ENCODE measurements at regions not wholly inside any gene's neighbourhood (a gene's known extent, or its start where the extent isn't known, plus 50 kb on each side); places are given as distances from the start of the nearest gene placed in this dataset.

- Histone ChIP-seq H4K91ac (ENCODE audit: insufficient read length, low read depth, low read length) (no peak overlapping the region), H2AK5ac (ENCODE audit: insufficient read length, low read length) (no peak overlapping the region)
- peaks cover 4 to 5% of the 10 kb centered on the region in 2 experiments; a peak in 2 of 4 replicates for H3K4me1 Mint-ChIP-seq
Observed at GRCh38 chr3:163813935-163814334, 1264.4 kb downstream of the SI start.

More at GRCh38 chr3:163813935-163814334, 1264.4 kb downstream of the SI start:
- Mint-ChIP-seq H3K9me3 (peaks cover 0 to 3% of the 10 kb centered on the region in 2 experiments; a peak in 1 of 5 replicates), H3K4me3 (no peak overlapping the region), H3K27me3 (ENCODE audit: low read depth) (no peaks in the 10 kb centered on the region), H3K27ac (no peak overlapping the region), H3K36me3 (ENCODE audit: insufficient read depth in 1 of 3, low read depth in 3 of 3) (peaks cover 0 to 3% (median 0%) of the 10 kb centered on the region in 3 experiments; a peak in 2 of 7 replicates)
- Histone ChIP-seq H3K27ac (ENCODE audit: insufficient read length, low read depth, low read length) (no peak overlapping the region), H3K14ac (ENCODE audit: insufficient read depth, low read length) (no peak overlapping the region), H3K9me3 (ENCODE audit: control insufficient read depth, low read depth, low read length) (no peaks in the 10 kb centered on the region), H3K4me2 (ENCODE audit: insufficient read depth, insufficient read length, low read length) (no peak overlapping the region), H3K79me2 (ENCODE audit: insufficient read depth, low read length) (no peaks in the 10 kb centered on the region), H3K9ac (ENCODE audit: extremely low read depth, insufficient read length, low read length) (no peak overlapping the region), H3K79me1 (ENCODE audit: insufficient read depth, low read depth, low read length, poor library complexity, severe bottlenecking) (no peaks in the 10 kb centered on the region), H4K5ac (ENCODE audit: insufficient read length, low read depth, low read length) (no peak overlapping the region), H3K4me1 (ENCODE audit: insufficient read depth, low read length) (no peaks in the 10 kb centered on the region), H4K8ac (replicated peaks; ENCODE audit: insufficient read length, low read depth, low read length) (no peak overlapping the region), H3K23ac (ENCODE audit: insufficient read length, low read depth, low read length) (no peak overlapping the region), H3K56ac (ENCODE audit: insufficient read length, low read depth, low read length) (no peak overlapping the region), H3K27me3 (ENCODE audit: insufficient read depth, low read length) (no peaks in the 10 kb centered on the region), H3T11ph (ENCODE audit: low read length) (no peak overlapping the region), H2BK5ac (ENCODE audit: insufficient read length, low read length) (no peak overlapping the region), H2BK12ac (ENCODE audit: insufficient read length, low read depth, low read length) (no peak overlapping the region), H4K20me1 (ENCODE audit: control insufficient read depth, insufficient read depth, insufficient read length) (no peaks in the 10 kb centered on the region), H3K23me2 (ENCODE audit: insufficient read length, low read depth, low read length, poor library complexity, severe bottlenecking) (no peaks in the 10 kb centered on the region), H3K18ac (ENCODE audit: insufficient read length, low read depth, low read length) (no peak overlapping the region), H2AFZ (ENCODE audit: low read length) (no peak overlapping the region), H2BK15ac (ENCODE audit: low read depth, low read length) (no peak overlapping the region), H2BK120ac (ENCODE audit: low read depth, low read length, poor library complexity, severe bottlenecking) (no peak overlapping the region), H3K4ac (ENCODE audit: low read depth, low read length) (no peak overlapping the region), H2BK20ac (ENCODE audit: low read depth, low read length, poor library complexity, severe bottlenecking) (no peak overlapping the region)
- no peak for TF ChIP-seq CTCF (conservative IDR thresholded peaks at IDR 0.05)
- no peak for DNase-seq
